ENCODE measurements at regions not wholly inside any gene's neighbourhood (a gene's known extent, or its start where the extent isn't known, plus 50 kb on each side); places are given as distances from the start of the nearest gene placed in this dataset.

DNA sequence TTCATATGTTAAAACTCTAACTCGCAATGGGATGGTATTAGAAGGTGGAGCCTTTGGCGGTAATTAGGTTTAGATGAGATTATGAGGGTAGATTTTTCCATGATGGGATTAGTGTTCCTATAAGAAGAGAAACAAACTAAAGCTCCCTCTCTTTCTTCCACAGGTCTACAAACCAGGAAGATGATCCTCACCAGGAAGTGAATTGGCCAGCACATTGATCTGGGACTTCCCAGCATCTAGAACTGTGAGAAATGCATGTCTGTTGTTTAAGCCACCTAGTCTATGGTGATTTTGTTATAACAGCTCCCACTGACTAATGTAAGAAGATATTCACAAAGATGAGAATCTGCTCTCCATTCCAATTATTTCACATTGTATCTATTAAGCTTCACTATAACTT, 2266.9 kb downstream of the PCDH7 start:
- intact Hi-C loops (cut with DNase I; ENCODE audit: low total_unique reads) (no loop called here), in situ Hi-C loops (cut with MboI; ENCODE audit: low sequenced_read_pairs in 4 of 4) (no loop called here)
- Histone ChIP-seq H3K27ac (no peak overlapping the region), H3K36me3 (no peaks in the 10 kb centered on the region), H3K4me3 (no peak overlapping the region), H3K9me3 (no peaks in the 10 kb centered on the region), H3K27me3 (no peaks in the 10 kb centered on the region), H3K4me1 (no peaks in the 10 kb centered on the region)
- DNase-seq (no peak), ATAC-seq (no peak)
- no peak for TF ChIP-seq POLR2A (IDR thresholded peaks at IDR 0.05)
- TF ChIP-seq, protein P1, sequence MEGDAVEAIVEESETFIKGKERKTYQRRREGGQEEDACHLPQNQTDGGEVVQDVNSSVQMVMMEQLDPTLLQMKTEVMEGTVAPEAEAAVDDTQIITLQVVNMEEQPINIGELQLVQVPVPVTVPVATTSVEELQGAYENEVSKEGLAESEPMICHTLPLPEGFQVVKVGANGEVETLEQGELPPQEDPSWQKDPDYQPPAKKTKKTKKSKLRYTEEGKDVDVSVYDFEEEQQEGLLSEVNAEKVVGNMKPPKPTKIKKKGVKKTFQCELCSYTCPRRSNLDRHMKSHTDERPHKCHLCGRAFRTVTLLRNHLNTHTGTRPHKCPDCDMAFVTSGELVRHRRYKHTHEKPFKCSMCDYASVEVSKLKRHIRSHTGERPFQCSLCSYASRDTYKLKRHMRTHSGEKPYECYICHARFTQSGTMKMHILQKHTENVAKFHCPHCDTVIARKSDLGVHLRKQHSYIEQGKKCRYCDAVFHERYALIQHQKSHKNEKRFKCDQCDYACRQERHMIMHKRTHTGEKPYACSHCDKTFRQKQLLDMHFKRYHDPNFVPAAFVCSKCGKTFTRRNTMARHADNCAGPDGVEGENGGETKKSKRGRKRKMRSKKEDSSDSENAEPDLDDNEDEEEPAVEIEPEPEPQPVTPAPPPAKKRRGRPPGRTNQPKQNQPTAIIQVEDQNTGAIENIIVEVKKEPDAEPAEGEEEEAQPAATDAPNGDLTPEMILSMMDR (IDR thresholded peaks at IDR 0.05 in 4 of 5, conservative IDR thresholded peaks at IDR 0.05 in 1 of 5): no peak

DNA sequence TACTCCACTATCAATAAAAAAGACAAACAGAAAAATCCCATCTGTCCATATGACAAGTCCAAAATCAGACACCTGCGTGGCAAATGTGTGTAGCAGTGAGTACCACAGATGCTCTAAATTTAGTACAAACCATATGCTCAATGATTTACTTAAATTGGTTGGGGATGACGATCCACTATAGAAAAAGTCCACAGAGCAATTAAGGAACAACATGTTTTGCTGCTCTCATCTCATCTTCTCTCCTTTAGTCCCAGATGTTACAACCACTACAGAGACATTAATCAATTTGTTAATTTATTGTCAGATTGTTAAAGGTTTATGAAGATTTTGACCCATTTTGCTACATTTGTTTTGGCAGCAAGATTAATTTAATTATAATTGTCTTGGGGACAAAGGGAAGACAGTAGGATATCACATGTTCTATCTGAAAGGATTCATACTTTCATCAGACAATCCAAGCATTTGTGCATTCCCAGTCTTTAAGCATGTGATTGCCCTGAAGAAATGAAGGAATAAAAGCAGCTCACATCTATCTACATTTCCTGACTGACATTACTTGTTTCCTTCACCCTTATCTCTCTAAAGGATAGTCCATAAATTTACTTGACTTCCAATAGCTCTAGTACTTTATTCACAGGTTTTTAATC, 2268.1 kb downstream of the PCDH7 start:
- no peak for DNase-seq
- no peak overlapping the region for H3K4me3 ChIP-seq
- no peaks in the 10 kb centered on the region for H3K9me3 ChIP-seq
- intact Hi-C loops (cut with DNase I; ENCODE audit: low total_unique reads): no loop called here
- ATAC-seq: no peak
- H3K36me3 ChIP-seq: no peaks in the 10 kb centered on the region
- H3K4me1 ChIP-seq: no peaks in the 10 kb centered on the region
- TF ChIP-seq POLR2A (IDR thresholded peaks at IDR 0.05): no peak
- TF ChIP-seq, protein P1 (IDR thresholded peaks at IDR 0.05 in 4 of 5, conservative IDR thresholded peaks at IDR 0.05 in 1 of 5): no peak
- no peaks in the 10 kb centered on the region for H3K27me3 ChIP-seq
- in situ Hi-C loops (cut with MboI; ENCODE audit: low sequenced_read_pairs in 4 of 4): no loop called here
- H3K27ac ChIP-seq: no peak overlapping the region

DNA sequence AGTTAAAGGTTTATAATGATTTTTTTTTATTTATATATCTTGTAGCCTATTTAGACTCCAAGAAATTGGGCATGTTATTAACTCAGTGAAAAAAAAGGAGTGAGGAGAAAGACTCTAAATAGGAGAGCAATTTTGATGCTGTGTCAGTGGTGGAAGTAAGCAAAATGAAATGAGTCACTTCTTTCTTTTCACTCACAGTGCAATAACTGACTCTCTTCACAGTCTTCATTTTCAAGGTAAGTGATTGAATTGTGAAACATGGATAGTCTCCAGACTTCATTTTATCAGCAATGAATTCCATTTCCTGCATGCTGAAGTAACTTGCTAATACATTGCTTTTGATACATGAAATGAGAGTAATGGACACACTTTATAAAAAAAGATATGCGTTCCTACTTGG, 2271.5 kb downstream of the PCDH7 start:
- Histone ChIP-seq H3K36me3 (no peaks in the 10 kb centered on the region), H3K9me3 (no peaks in the 10 kb centered on the region), H3K4me1 (no peaks in the 10 kb centered on the region), H3K4me3 (no peak overlapping the region), H3K27ac (no peak overlapping the region), H3K27me3 (no peaks in the 10 kb centered on the region)
- in situ Hi-C loops (cut with MboI; ENCODE audit: low sequenced_read_pairs in 4 of 4): no loop called here
- DNase-seq (no peak), ATAC-seq (no peak)
- intact Hi-C loops (cut with DNase I; ENCODE audit: low total_unique reads): no loop called here
- TF ChIP-seq, protein P1 (IDR thresholded peaks at IDR 0.05 in 4 of 5, conservative IDR thresholded peaks at IDR 0.05 in 1 of 5): no peak
- no peak for TF ChIP-seq POLR2A (IDR thresholded peaks at IDR 0.05)

DNA sequence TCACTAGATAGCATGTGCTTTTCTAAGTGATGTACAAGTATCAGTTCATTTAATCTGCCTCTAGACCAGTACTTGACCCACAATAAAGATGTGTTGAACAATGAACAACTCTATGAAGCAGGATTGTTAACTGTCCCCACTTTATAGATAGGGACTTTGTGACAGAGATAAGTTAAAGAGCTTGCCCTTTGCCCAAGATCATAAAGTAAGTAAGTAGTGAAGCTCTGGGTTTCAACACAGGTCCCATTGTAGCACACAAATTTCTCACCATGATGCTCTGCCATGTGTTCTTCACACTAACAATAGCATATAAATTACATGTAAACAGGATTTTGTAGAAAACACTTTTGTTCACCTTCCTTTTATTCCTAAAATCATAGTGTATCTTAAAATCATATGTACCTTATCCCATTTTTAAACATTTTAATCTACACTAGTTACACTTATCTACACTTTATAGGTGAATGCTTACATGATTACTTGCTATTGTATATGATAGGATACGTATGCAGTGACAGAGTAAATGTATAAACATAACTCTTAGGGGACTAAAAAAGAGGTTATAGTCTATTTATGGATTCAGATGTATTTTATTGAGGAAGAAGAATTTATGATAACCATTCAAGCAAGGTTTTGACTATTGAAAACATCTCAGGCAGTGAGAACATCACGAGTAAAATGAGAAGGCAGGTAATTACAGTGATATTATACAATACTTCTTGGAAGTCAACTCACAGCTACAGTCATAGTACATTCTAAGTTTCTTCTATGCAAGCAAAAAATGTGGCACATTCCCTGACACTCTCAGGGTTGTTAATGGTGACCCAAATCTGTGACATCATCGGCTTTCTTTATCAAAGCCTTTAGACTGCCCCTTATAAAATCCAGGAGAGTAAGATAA, 2275.1 kb downstream of the PCDH7 start:
- Histone ChIP-seq H3K27me3 (no peaks in the 10 kb centered on the region), H3K9me3 (no peaks in the 10 kb centered on the region), H3K4me1 (no peaks in the 10 kb centered on the region), H3K27ac (no peak overlapping the region), H3K4me3 (no peak overlapping the region), H3K36me3 (no peaks in the 10 kb centered on the region)
- TF ChIP-seq POLR2A (IDR thresholded peaks at IDR 0.05): no peak
- TF ChIP-seq, protein P1 (IDR thresholded peaks at IDR 0.05 in 4 of 5, conservative IDR thresholded peaks at IDR 0.05 in 1 of 5): no peak
- in situ Hi-C loops (cut with MboI; ENCODE audit: low sequenced_read_pairs in 4 of 4) (no loop called here), intact Hi-C loops (cut with DNase I; ENCODE audit: low total_unique reads) (no loop called here)
- ATAC-seq (no peak), DNase-seq (no peak)
